ENCODE measurements at regions not wholly inside any gene's neighbourhood (a gene's known extent, or its start where the extent isn't known, plus 50 kb on each side); places are given as distances from the start of the nearest gene placed in this dataset.

DNA sequence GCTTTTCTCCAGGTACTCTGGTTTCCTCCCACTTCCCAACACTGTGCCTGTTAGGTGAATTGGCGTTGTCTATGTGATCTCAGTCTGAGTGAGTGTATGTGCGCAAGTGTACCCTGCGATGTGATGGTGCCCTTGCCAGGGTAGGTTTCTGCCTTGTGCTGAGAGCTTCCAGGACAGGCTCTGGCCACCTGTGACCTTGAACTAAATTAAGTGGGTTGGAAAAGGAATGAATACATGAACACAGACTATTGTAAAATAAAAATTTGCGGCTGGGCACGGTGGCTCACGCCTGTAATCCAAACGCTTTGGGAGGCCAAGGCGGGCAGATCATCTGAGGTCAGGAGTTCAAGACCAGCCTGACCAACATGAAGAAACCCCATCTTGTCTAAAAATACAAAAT lies 678.0 kb downstream of the DHX35 start:
- Histone ChIP-seq H3K9me1 (replicated peaks; ENCODE audit: control insufficient read depth, extremely low read depth, insufficient read depth, low read length) (no peaks in the 10 kb centered on the region), H2AFZ (ENCODE audit: low read depth, low read length) (no peak overlapping the region), H3K9ac (replicated peaks; ENCODE audit: extremely low read depth, insufficient read depth, low read length) (no peak overlapping the region), H3K27ac (ENCODE audit: insufficient read depth, low read depth, low read length) (no peak overlapping the region), H3K4me2 (ENCODE audit: insufficient read depth, low read length) (no peak overlapping the region), H4K20me1 (replicated peaks; ENCODE audit: control insufficient read depth, extremely low read depth, insufficient read depth, low read length) (no peaks in the 10 kb centered on the region), H3K9me3 (replicated peaks; ENCODE audit: control insufficient read depth, insufficient read depth, low read length) (no peaks in the 10 kb centered on the region), H3K27me3 (ENCODE audit: control insufficient read depth in 2 of 2, insufficient read depth in 2 of 2, low read length in 2 of 2) (no peaks in the 10 kb centered on the region), H3K4me3 (replicated peaks in 1 of 3; ENCODE audit: insufficient read depth in 1 of 3, low read depth in 1 of 3, low read length in 3 of 3) (no peak overlapping the region), H3K4me1 (ENCODE audit: control insufficient read depth, extremely low read depth, insufficient read depth, low read length) (no peaks in the 10 kb centered on the region), H3K79me2 (ENCODE audit: control insufficient read depth, insufficient read depth, low read length) (no peaks in the 10 kb centered on the region), H3K36me3 (ENCODE audit: control insufficient read depth in 2 of 2, extremely low read depth in 1 of 2, insufficient read depth in 2 of 2, low read length in 2 of 2) (no peaks in the 10 kb centered on the region)
- BruUV-seq (replicated peaks) = no TSS peak
- intact Hi-C loops (cut with micrococcal nuclease) = no loop called here
- ChIA-PET CTCF (no interaction called here), POLR2A (no interaction called here)
- dilution Hi-C loops (cut with MboI; ENCODE audit: extremely low pct_ligation_motif_present, low sequenced_read_pairs) = no loop called here
- FAIRE-seq = no peak
- TF ChIP-seq POLR2A (IDR thresholded peaks at IDR 0.05; ENCODE audit: low read depth, low read length) (no peak), POLR2AphosphoS5 (IDR thresholded peaks at IDR 0.05; ENCODE audit: insufficient read depth, low read depth, low read length) (no peak), JUN (IDR thresholded peaks at IDR 0.05; ENCODE audit: borderline replicate concordance, insufficient read depth, insufficient read length, low read depth) (no peak), FOS (IDR thresholded peaks at IDR 0.05; ENCODE audit: borderline replicate concordance, insufficient read depth, low read length) (no peak), GATA2 (IDR thresholded peaks at IDR 0.05; ENCODE audit: insufficient read depth, insufficient read length, low read depth, low read length) (no peak)
- TF ChIP-seq, protein P1, sequence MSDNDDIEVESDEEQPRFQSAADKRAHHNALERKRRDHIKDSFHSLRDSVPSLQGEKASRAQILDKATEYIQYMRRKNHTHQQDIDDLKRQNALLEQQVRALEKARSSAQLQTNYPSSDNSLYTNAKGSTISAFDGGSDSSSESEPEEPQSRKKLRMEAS (IDR thresholded peaks at IDR 0.05; ENCODE audit: insufficient read depth, insufficient read length) = no peak
- DNase-seq (ENCODE audit: low read depth, low spot score) = no peak

DNA sequence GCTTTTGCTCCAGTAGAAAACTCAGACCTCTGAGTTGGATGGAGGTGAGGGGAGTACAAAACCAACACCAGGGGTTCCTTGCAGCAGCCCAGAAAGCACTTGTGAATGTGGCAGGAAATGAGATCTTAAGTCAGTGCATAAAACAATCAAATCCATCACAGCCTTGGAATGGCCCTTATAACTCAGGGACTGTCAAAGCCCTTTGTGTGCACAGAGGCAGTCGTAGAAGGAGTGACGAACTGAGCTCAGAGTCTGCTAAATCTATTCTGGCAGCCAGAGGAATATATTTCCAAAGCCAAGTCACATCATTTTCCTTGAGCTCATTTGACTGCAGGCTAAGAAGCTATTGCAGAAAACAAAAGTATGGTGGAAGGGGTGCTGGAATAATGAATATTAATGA lies 676.6 kb downstream of the DHX35 start:
- TF ChIP-seq POLR2A (IDR thresholded peaks at IDR 0.05; ENCODE audit: low read depth, low read length) (no peak), JUN (IDR thresholded peaks at IDR 0.05; ENCODE audit: borderline replicate concordance, insufficient read depth, insufficient read length, low read depth) (no peak), MYC (IDR thresholded peaks at IDR 0.05; ENCODE audit: low read depth, low read length) (no peak), EZH2 (IDR thresholded peaks at IDR 0.05; ENCODE audit: borderline replicate concordance, low read depth, low read length, severe bottlenecking) (no peak), FOS (IDR thresholded peaks at IDR 0.05; ENCODE audit: borderline replicate concordance, insufficient read depth, low read length) (no peak), GATA2 (IDR thresholded peaks at IDR 0.05; ENCODE audit: insufficient read depth, insufficient read length, low read depth, low read length) (no peak), POLR2AphosphoS5 (IDR thresholded peaks at IDR 0.05; ENCODE audit: insufficient read depth, low read depth, low read length) (no peak)
- TF ChIP-seq, protein P1 (IDR thresholded peaks at IDR 0.05; ENCODE audit: insufficient read depth, insufficient read length) = no peak
- TF ChIP-seq, protein P2, sequence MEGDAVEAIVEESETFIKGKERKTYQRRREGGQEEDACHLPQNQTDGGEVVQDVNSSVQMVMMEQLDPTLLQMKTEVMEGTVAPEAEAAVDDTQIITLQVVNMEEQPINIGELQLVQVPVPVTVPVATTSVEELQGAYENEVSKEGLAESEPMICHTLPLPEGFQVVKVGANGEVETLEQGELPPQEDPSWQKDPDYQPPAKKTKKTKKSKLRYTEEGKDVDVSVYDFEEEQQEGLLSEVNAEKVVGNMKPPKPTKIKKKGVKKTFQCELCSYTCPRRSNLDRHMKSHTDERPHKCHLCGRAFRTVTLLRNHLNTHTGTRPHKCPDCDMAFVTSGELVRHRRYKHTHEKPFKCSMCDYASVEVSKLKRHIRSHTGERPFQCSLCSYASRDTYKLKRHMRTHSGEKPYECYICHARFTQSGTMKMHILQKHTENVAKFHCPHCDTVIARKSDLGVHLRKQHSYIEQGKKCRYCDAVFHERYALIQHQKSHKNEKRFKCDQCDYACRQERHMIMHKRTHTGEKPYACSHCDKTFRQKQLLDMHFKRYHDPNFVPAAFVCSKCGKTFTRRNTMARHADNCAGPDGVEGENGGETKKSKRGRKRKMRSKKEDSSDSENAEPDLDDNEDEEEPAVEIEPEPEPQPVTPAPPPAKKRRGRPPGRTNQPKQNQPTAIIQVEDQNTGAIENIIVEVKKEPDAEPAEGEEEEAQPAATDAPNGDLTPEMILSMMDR (IDR thresholded peaks at IDR 0.05; ENCODE audit: extremely low read depth in 1 of 2, insufficient read depth in 1 of 2, low read depth in 1 of 2, low read length in 2 of 2) = no peak
- H3K9ac ChIP-seq (replicated peaks; ENCODE audit: extremely low read depth, insufficient read depth, low read length) = no peak overlapping the region
- H2AFZ ChIP-seq (ENCODE audit: low read depth, low read length) = no peak overlapping the region
- H3K27me3 ChIP-seq (ENCODE audit: control insufficient read depth in 2 of 2, insufficient read depth in 2 of 2, low read length in 2 of 2) = no peaks in the 10 kb centered on the region
- no peaks in the 10 kb centered on the region for H3K79me2 ChIP-seq (ENCODE audit: control insufficient read depth, insufficient read depth, low read length)
- BruUV-seq (replicated peaks) = no TSS peak
- no peak overlapping the region for H3K27ac ChIP-seq (ENCODE audit: insufficient read depth, low read depth, low read length)
- no peaks in the 10 kb centered on the region for H3K4me1 ChIP-seq (ENCODE audit: control insufficient read depth, extremely low read depth, insufficient read depth, low read length)
- H4K20me1 ChIP-seq (replicated peaks; ENCODE audit: control insufficient read depth, extremely low read depth, insufficient read depth, low read length) = no peaks in the 10 kb centered on the region
- H3K9me3 ChIP-seq (replicated peaks; ENCODE audit: control insufficient read depth, insufficient read depth, low read length) = no peaks in the 10 kb centered on the region
- CTCF ChIA-PET = no interaction called here
- intact Hi-C loops (cut with micrococcal nuclease) (no loop called here), dilution Hi-C loops (cut with MboI; ENCODE audit: extremely low pct_ligation_motif_present, low sequenced_read_pairs) (no loop called here)
- no peak overlapping the region for H3K4me3 ChIP-seq (replicated peaks in 1 of 3; ENCODE audit: insufficient read depth in 1 of 3, low read depth in 1 of 3, low read length in 3 of 3)
- no peaks in the 10 kb centered on the region for H3K36me3 ChIP-seq (ENCODE audit: control insufficient read depth in 2 of 2, extremely low read depth in 1 of 2, insufficient read depth in 2 of 2, low read length in 2 of 2)
- no peak for FAIRE-seq
- no peak overlapping the region for H3K4me2 ChIP-seq (ENCODE audit: insufficient read depth, low read length)
- POLR2A ChIA-PET = no interaction called here
- DNase-seq (ENCODE audit: low read depth, low spot score) = no peak
- H3K9me1 ChIP-seq (replicated peaks; ENCODE audit: control insufficient read depth, extremely low read depth, insufficient read depth, low read length) = no peaks in the 10 kb centered on the region
